ENCODE measurements at regions not wholly inside any gene's neighbourhood (a gene's known extent, or its start where the extent isn't known, plus 50 kb on each side); places are given as distances from the start of the nearest gene placed in this dataset.

- TF ChIP-seq, protein P1, sequence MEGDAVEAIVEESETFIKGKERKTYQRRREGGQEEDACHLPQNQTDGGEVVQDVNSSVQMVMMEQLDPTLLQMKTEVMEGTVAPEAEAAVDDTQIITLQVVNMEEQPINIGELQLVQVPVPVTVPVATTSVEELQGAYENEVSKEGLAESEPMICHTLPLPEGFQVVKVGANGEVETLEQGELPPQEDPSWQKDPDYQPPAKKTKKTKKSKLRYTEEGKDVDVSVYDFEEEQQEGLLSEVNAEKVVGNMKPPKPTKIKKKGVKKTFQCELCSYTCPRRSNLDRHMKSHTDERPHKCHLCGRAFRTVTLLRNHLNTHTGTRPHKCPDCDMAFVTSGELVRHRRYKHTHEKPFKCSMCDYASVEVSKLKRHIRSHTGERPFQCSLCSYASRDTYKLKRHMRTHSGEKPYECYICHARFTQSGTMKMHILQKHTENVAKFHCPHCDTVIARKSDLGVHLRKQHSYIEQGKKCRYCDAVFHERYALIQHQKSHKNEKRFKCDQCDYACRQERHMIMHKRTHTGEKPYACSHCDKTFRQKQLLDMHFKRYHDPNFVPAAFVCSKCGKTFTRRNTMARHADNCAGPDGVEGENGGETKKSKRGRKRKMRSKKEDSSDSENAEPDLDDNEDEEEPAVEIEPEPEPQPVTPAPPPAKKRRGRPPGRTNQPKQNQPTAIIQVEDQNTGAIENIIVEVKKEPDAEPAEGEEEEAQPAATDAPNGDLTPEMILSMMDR (IDR thresholded peaks at IDR 0.05; ENCODE audit: low read length), result no peak
- TF ChIP-seq EZH2 (optimal IDR thresholded peaks at IDR 0.05; ENCODE audit: low read depth, low read length) (no peak), EZH2phosphoT487 (IDR thresholded peaks at IDR 0.05; ENCODE audit: low read length) (no peak)
Measured at GRCh38 chr3:96354742-96355141, 459.7 kb upstream of the EPHA6 start.

Measured in MM.1S (cell line).